Chondrocyte (in vitro differentiated cells): ENCODE measurements at regions not wholly inside any gene's neighbourhood (a gene's known extent, or its start where the extent isn't known, plus 50 kb on each side); places are given as distances from the start of the nearest gene placed in this dataset.

Experiments used
- DNase-seq: peaks from one replicate; pipeline ENCODE4 v3.0.0; 2021; ENCODE audit warnings: mixed read lengths, low spot score
- H3K27ac Mint-ChIP-seq: one replicate; pipeline ENCODE4 v1.8.0; 2021; ENCODE audit warnings: mild to moderate bottlenecking, moderate library complexity, mixed read lengths; ENCODE audit not compliant: unreplicated experiment
- H3K27me3 Mint-ChIP-seq: 2 replicates; pipeline ENCODE4 v1.8.0; 2021; ENCODE audit warnings: low read depth, mixed read lengths
- H3K36me3 Mint-ChIP-seq: 2 replicates; pipeline ENCODE4 v1.8.0; 2021; ENCODE audit warnings: low read depth, mixed read lengths
- H3K4me1 Mint-ChIP-seq: 2 replicates; pipeline ENCODE4 v1.8.0; 2021; ENCODE audit warnings: low read depth, mild to moderate bottlenecking, mixed read lengths
- H3K4me3 Mint-ChIP-seq: one replicate; pipeline ENCODE4 v1.8.0; 2021; ENCODE audit warnings: mild to moderate bottlenecking, moderate library complexity, mixed read lengths; ENCODE audit not compliant: unreplicated experiment
- H3K9me3 Mint-ChIP-seq: 2 replicates; pipeline ENCODE4 v1.8.0; 2021; ENCODE audit warnings: low read depth, mixed read lengths
- CTCF ChIP-seq: fragments of 200-600 bp; sonication (generic); IDR thresholded peaks from 2 replicates; pipeline ENCODE4 v1.5.0; 2021; ENCODE audit warnings: antibody characterized with exemption, mild to moderate bottlenecking, moderate library complexity

DNA sequence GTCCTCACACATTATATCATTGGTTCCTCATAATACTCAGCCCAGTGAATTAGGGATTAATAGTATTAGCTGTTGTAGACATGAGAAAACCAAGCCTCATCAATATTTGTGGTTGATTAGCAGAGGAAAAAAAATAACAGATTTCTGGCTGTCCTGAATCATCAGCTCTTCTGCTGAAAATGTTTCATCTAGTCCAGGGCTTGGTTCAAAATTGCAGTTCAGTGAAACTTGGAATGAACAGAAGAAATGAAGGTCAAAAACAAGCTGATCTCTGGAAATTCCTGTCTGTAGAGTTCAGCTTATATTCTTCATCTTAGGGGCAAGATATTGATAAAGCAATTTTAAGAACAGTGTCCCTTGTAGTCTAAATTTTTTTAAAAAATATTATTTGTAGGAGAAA, 361.1 kb upstream of the CCDC179 start:
- H3K9me3 Mint-ChIP-seq: peaks cover 11% of the 10 kb centered on the region

DNA sequence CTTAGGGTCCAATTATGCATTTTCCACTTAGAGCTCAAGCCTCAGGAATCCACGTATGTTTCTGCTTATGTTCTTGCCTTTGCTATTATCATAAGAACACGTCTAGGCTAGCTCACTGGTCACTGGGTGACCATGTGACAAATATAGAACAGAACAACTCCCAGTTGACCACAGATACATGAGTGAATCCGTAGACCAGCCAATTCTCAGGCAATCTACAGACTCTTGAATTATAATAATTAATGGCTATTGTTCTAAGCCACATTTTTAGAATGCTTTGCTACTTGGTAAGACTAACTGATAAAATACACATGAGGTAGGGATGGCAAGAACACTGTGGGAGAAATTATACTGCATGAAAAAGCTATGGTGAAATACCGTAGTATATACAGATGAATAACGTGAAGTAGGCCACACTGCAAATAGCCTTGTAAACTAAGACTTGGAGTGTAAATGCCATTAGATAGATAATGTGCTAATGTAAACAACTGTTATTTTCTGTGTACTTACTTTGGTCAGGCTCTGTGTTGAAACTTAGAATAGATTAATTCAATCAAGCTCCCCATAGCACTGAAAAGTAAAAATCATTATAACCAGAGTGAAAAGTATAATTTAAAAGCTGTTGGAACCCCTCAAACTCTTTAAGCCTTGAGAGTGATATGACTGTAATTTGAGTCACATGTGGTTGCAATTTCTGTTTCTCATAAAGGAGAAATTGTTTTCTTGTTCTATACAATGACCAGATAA, 366.2 kb upstream of the CCDC179 start:
- TF ChIP-seq CTCF: no peak
- H3K9me3 Mint-ChIP-seq: peaks cover 6% of the 10 kb centered on the region
- DNase-seq: no peak
- H3K27me3 Mint-ChIP-seq: peaks cover 8% of the 10 kb centered on the region
- peaks cover 5% of the 10 kb centered on the region for H3K4me1 Mint-ChIP-seq
- no peak overlapping the region for H3K27ac Mint-ChIP-seq
- no peak overlapping the region for H3K4me3 Mint-ChIP-seq
- no peaks in the 10 kb centered on the region for H3K36me3 Mint-ChIP-seq

More for the DNA sequence above, 361.1 kb upstream of the CCDC179 start:
- no peak for TF ChIP-seq CTCF
- H3K4me3 Mint-ChIP-seq: no peak overlapping the region
- H3K36me3 Mint-ChIP-seq: peaks cover 3% of the 10 kb centered on the region
- H3K4me1 Mint-ChIP-seq: no peaks in the 10 kb centered on the region
- no peak for DNase-seq
- H3K27ac Mint-ChIP-seq: no peak overlapping the region
- no peaks in the 10 kb centered on the region for H3K27me3 Mint-ChIP-seq

- H3K4me3 Mint-ChIP-seq: no peak overlapping the region
Observed at GRCh38 chr11:23227078-23227445, 366.8 kb upstream of the CCDC179 start.

GRCh38 chr11:23232652-23233051, 372.4 kb upstream of the CCDC179 start:
- H3K27me3 Mint-ChIP-seq: peaks cover 10% of the 10 kb centered on the region
- no peak for DNase-seq
- no peak overlapping the region for H3K4me3 Mint-ChIP-seq
- TF ChIP-seq CTCF: no peak
- H3K9me3 Mint-ChIP-seq: no peaks in the 10 kb centered on the region
- no peaks in the 10 kb centered on the region for H3K36me3 Mint-ChIP-seq
- H3K27ac Mint-ChIP-seq: no peak overlapping the region
- peaks cover 9% of the 10 kb centered on the region for H3K4me1 Mint-ChIP-seq

More at GRCh38 chr11:23227078-23227445, 366.8 kb upstream of the CCDC179 start:
- Mint-ChIP-seq H3K27me3 (peaks cover 9% of the 10 kb centered on the region), H3K36me3 (no peaks in the 10 kb centered on the region), H3K4me1 (peaks cover 5% of the 10 kb centered on the region), H3K27ac (peak overlapping the region; percentile 42), H3K9me3 (peaks cover 6% of the 10 kb centered on the region)
- TF ChIP-seq CTCF: no peak
- DNase-seq: no peak

GRCh38 chr11:23233075-23233474, 372.8 kb upstream of the CCDC179 start:
- Mint-ChIP-seq H3K4me1 (peaks cover 9% of the 10 kb centered on the region), H3K27me3 (peaks cover 10% of the 10 kb centered on the region), H3K27ac (no peak overlapping the region), H3K9me3 (no peaks in the 10 kb centered on the region), H3K36me3 (no peaks in the 10 kb centered on the region), H3K4me3 (no peak overlapping the region)
- no peak for DNase-seq
- TF ChIP-seq CTCF: no peak
